ENCODE measurements at regions not wholly inside any gene's neighbourhood (a gene's known extent, or its start where the extent isn't known, plus 50 kb on each side); places are given as distances from the start of the nearest gene placed in this dataset.

- TF ChIP-seq REST (IDR thresholded peaks at IDR 0.05; ENCODE audit: insufficient read depth in 1 of 2, low read depth in 2 of 2, low read length in 1 of 2) (no peak), POLR2AphosphoS5 (IDR thresholded peaks at IDR 0.05; ENCODE audit: low read depth, low read length) (no peak), SIN3A (IDR thresholded peaks at IDR 0.05; ENCODE audit: borderline replicate concordance, insufficient read depth, low read depth, low read length) (no peak), TCF7L2 (IDR thresholded peaks at IDR 0.05; ENCODE audit: low read depth, low read length) (no peak), CTCF (IDR thresholded peaks at IDR 0.05) (no peak)
- ChIA-PET CTCF (no interaction called here), POLR2A (no interaction called here)
- ATAC-seq (no peak), DNase-seq (ENCODE audit: low read depth, low spot score) (no peak)
- Histone ChIP-seq H3K27me3 (ENCODE audit: control insufficient read depth, insufficient read depth, low read length) (no peaks in the 10 kb centered on the region), H3K36me3 (ENCODE audit: control insufficient read depth, insufficient read depth, low read length) (no peaks in the 10 kb centered on the region), H3K4me3 (ENCODE audit: low read depth in 2 of 2, low read length in 2 of 2) (no peak overlapping the region), H3K4me1 (ENCODE audit: control insufficient read depth, insufficient read depth, low read length) (no peaks in the 10 kb centered on the region), H3K9me3 (ENCODE audit: control insufficient read depth, insufficient read depth, low read depth, low read length) (no peaks in the 10 kb centered on the region), H3K27ac (ENCODE audit: low read length) (no peak overlapping the region)
- intact Hi-C loops (cut with micrococcal nuclease; ENCODE audit: unreplicated experiment): no loop called here
- no TSS peak for BruUV-seq (replicated peaks)
- in situ Hi-C loops (cut with HindIII; ENCODE audit: low pct_unique_long_range_greater_than_20kb, low sequenced_read_pairs): no loop called here
Observed at GRCh38 chr6:113076116-113076515, 729.0 kb downstream of the RFPL4B start.

GRCh38 chr6:113076816-113077215 lies 729.7 kb downstream of the RFPL4B start:
- CTCF ChIA-PET: no interaction called here
- H3K4me3 ChIP-seq (ENCODE audit: low read depth in 2 of 2, low read length in 2 of 2): no peak overlapping the region
- no peaks in the 10 kb centered on the region for H3K4me1 ChIP-seq (ENCODE audit: control insufficient read depth, insufficient read depth, low read length)
- no peaks in the 10 kb centered on the region for H3K36me3 ChIP-seq (ENCODE audit: control insufficient read depth, insufficient read depth, low read length)
- no peaks in the 10 kb centered on the region for H3K9me3 ChIP-seq (ENCODE audit: control insufficient read depth, insufficient read depth, low read depth, low read length)
- in situ Hi-C loops (cut with HindIII; ENCODE audit: low pct_unique_long_range_greater_than_20kb, low sequenced_read_pairs) (no loop called here), intact Hi-C loops (cut with micrococcal nuclease; ENCODE audit: unreplicated experiment) (no loop called here)
- H3K27me3 ChIP-seq (ENCODE audit: control insufficient read depth, insufficient read depth, low read length): no peaks in the 10 kb centered on the region
- BruUV-seq (replicated peaks): no TSS peak
- no peak for ATAC-seq
- POLR2A ChIA-PET: no interaction called here
- DNase-seq (ENCODE audit: low read depth, low spot score): no peak
- TF ChIP-seq POLR2AphosphoS5 (IDR thresholded peaks at IDR 0.05; ENCODE audit: low read depth, low read length): no peak
- TF ChIP-seq SIN3A (IDR thresholded peaks at IDR 0.05; ENCODE audit: borderline replicate concordance, insufficient read depth, low read depth, low read length): no peak
- TF ChIP-seq CTCF (IDR thresholded peaks at IDR 0.05): no peak
- TF ChIP-seq TCF7L2 (IDR thresholded peaks at IDR 0.05; ENCODE audit: low read depth, low read length): no peak
- no peak overlapping the region for H3K27ac ChIP-seq (ENCODE audit: low read length)
